Prostate gland (tissue), 2 donors: ENCODE measurements at regions not wholly inside any gene's neighbourhood (a gene's known extent, or its start where the extent isn't known, plus 50 kb on each side); places are given as distances from the start of the nearest gene placed in this dataset.

Experiments used
- CTCF ChIP-seq, 4 experiments: fragments of 200-600 bp in 2 of 4; fragments of 450-650 bp in 2 of 4; sonication (generic) in 2 of 4; IDR thresholded peaks; 1 replicate in 3 of 4; 2 replicates in 1 of 4; pipeline ENCODE4 v1.5.1; 2016 to 2019; ENCODE audit warnings: antibody characterized with exemption in 4 of 4, mild to moderate bottlenecking in 2 of 4, moderate library complexity in 2 of 4
- POLR2A ChIP-seq: fragments of 450-650 bp; IDR thresholded peaks from one replicate; pipeline ENCODE4 v1.6.1; 2016; ENCODE audit warnings: antibody characterized with exemption, mild to moderate bottlenecking

GRCh38 chr5:63201738-63202137, 623.1 kb downstream of the LRRC70 start:
- TF ChIP-seq CTCF (IDR thresholded peaks at IDR 0.05) (no peak), POLR2A (no peak)
